SK-N-SH treated with all-trans-retinoic acid at 6 μM for 48 hours (cell line): ENCODE measurements at regions not wholly inside any gene's neighbourhood (a gene's known extent, or its start where the extent isn't known, plus 50 kb on each side); places are given as distances from the start of the nearest gene placed in this dataset.

Source experiments
- ATAC-seq: fragments of 200-7000 bp; cut with Tn5 transposase; 3 replicates; pipeline ENCODE4 v1.9.1; 2020; ENCODE audit warnings: mild to moderate bottlenecking, moderate library complexity
- CREB5 ChIP-seq: fragments of 250-450 bp; sonication (Bioruptor Pico); IDR thresholded peaks from 2 replicates; pipeline ENCODE4 v1.5.1; 2020; ENCODE audit warnings: low read depth, mild to moderate bottlenecking, moderate library complexity
- CSRNP3 ChIP-seq: fragments of 250-450 bp; sonication (Bioruptor Pico); IDR thresholded peaks from 2 replicates; pipeline ENCODE4 v1.5.1; 2021; ENCODE audit warnings: mild to moderate bottlenecking, moderate library complexity
- ESRRG ChIP-seq: fragments of 250-450 bp; sonication (Bioruptor Pico); IDR thresholded peaks from 2 replicates; pipeline ENCODE4 v1.6.1; 2021; ENCODE audit warnings: mild to moderate bottlenecking
- GLIS3 ChIP-seq: fragments of 250-450 bp; sonication (Bioruptor Pico); IDR thresholded peaks from 2 replicates; pipeline ENCODE4 v1.5.0; 2020; ENCODE audit warnings: mild to moderate bottlenecking, moderate library complexity
- ISL1 ChIP-seq: fragments of 250-450 bp; sonication (Bioruptor Pico); IDR thresholded peaks from 2 replicates; pipeline ENCODE4 v2.1.2; 2022; ENCODE audit warnings: mild to moderate bottlenecking, moderate library complexity
- OSR1 ChIP-seq: fragments of 250-450 bp; sonication (Bioruptor Pico); IDR thresholded peaks from 2 replicates; pipeline ENCODE4 v1.8.0; 2022; ENCODE audit warnings: moderate library complexity, mild to moderate bottlenecking, inconsistent platforms
- PATZ1 ChIP-seq: fragments of 250-450 bp; sonication (Bioruptor Pico); IDR thresholded peaks from 2 replicates; pipeline ENCODE4 v1.8.0; 2020; ENCODE audit warnings: mild to moderate bottlenecking, moderate library complexity, borderline replicate concordance
- POU6F1 ChIP-seq: fragments of 250-450 bp; sonication (Bioruptor Pico); IDR thresholded peaks from 2 replicates; pipeline ENCODE4 v1.8.0; 2021; ENCODE audit warnings: low read depth, mild to moderate bottlenecking, moderate library complexity, borderline replicate concordance
- PPARA ChIP-seq: fragments of 250-450 bp; sonication (Bioruptor Pico); IDR thresholded peaks from 2 replicates; pipeline ENCODE4 v1.5.0; 2020; ENCODE audit warnings: mild to moderate bottlenecking, borderline replicate concordance
- RARB ChIP-seq: fragments of 250-450 bp; sonication (Bioruptor Pico); IDR thresholded peaks from 2 replicates; pipeline ENCODE4 v1.8.0; 2021; ENCODE audit warnings: mild to moderate bottlenecking, moderate library complexity
- TCF4 ChIP-seq: fragments of 250-450 bp; sonication (Bioruptor Pico); IDR thresholded peaks from 2 replicates; pipeline ENCODE4 v1.8.0; 2021; ENCODE audit warnings: mild to moderate bottlenecking, moderate library complexity, borderline replicate concordance
- TOX ChIP-seq: fragments of 250-450 bp; sonication (Bioruptor Pico); IDR thresholded peaks from 2 replicates; pipeline ENCODE4 v1.8.0; 2021; ENCODE audit warnings: mild to moderate bottlenecking, moderate library complexity, borderline replicate concordance
- TSHZ2 ChIP-seq: fragments of 250-450 bp; sonication (Bioruptor Pico); IDR thresholded peaks from 2 replicates; pipeline ENCODE4 v1.5.0; 2020; ENCODE audit warnings: mild to moderate bottlenecking, moderate library complexity
- ZC3H10 ChIP-seq: fragments of 250-450 bp; sonication (Bioruptor Pico); IDR thresholded peaks from 2 replicates; pipeline ENCODE4 v1.5.1; 2021; ENCODE audit warnings: mild to moderate bottlenecking, moderate library complexity
- ZFP30 ChIP-seq: fragments of 450-650 bp; formaldehyde crosslinking; IDR thresholded peaks from 2 replicates; pipeline ENCODE4 v1.5.0; 2022; ENCODE audit warnings: mild to moderate bottlenecking, moderate library complexity
- ZNF70 ChIP-seq: fragments of 450-650 bp; formaldehyde crosslinking; IDR thresholded peaks from 2 replicates; pipeline ENCODE4 v1.5.0; 2020; ENCODE audit warnings: mild to moderate bottlenecking, moderate library complexity

GRCh38 chr2:8000870-8001269 is 681.0 kb upstream of the ID2 start (continued):
- no peak for TF ChIP-seq CSRNP3 (CRISPR knock-in tag)
- TF ChIP-seq CREB5 (CRISPR knock-in tag), result no peak
- TF ChIP-seq RARB (CRISPR knock-in tag), result no peak
- TF ChIP-seq TCF4 (CRISPR knock-in tag), result no peak
- no peak for TF ChIP-seq PATZ1 (CRISPR knock-in tag)

GRCh38 chr2:8002765-8003393 is 679.0 kb upstream of the ID2 start:
- TF ChIP-seq PATZ1 (CRISPR knock-in tag) (no peak), OSR1 (CRISPR knock-in tag) (no peak), ESRRG (CRISPR knock-in tag) (no peak), PPARA (CRISPR knock-in tag) (no peak), ZFP30 (CRISPR knock-in tag) (no peak), POU6F1 (CRISPR knock-in tag) (no peak), ZC3H10 (no peak), CSRNP3 (CRISPR knock-in tag) (no peak), ISL1 (no peak), ZNF70 (CRISPR knock-in tag) (no peak), TSHZ2 (CRISPR knock-in tag) (no peak), TOX (CRISPR knock-in tag) (no peak), GLIS3 (CRISPR knock-in tag) (no peak; the same call in 1 of the 2 replicates), TCF4 (CRISPR knock-in tag) (no peak)
- no peak for ATAC-seq
